ENCODE measurements at regions not wholly inside any gene's neighbourhood (a gene's known extent, or its start where the extent isn't known, plus 50 kb on each side); places are given as distances from the start of the nearest gene placed in this dataset.

DNA sequence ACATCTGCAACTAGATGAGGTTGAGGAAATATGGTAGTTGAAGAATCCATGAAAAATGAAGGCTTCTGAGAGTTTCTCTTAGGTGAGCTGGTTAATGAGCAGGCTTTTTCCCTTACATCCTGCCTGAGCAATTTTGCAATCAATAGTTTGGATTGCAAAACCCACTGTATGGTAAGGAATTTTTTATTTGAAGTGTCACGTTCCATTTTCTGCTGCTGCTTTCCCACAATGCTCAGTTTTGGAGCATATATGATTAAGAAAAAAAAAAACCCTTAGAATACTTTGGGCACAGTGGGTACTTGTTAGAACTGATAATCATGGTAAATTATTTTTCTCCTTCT lies 144.2 kb downstream of the PCSK1 start:
- no peak overlapping the region for H3K27ac ChIP-seq
- no peaks in the 10 kb centered on the region for H3K27me3 ChIP-seq
- H3K9me3 ChIP-seq, result peaks cover 0 to 4% (median 0%) of the 10 kb centered on the region in 4 donors
- DNase-seq, result no peak
- intact Hi-C loops (cut with DNase I; ENCODE audit: low total_unique reads), result no loop called here
- 64 to 91% (median 87%) methylated on average over 1 of the region's 1 CpG for WGBS, 5 donors
- TF ChIP-seq, protein P1, sequence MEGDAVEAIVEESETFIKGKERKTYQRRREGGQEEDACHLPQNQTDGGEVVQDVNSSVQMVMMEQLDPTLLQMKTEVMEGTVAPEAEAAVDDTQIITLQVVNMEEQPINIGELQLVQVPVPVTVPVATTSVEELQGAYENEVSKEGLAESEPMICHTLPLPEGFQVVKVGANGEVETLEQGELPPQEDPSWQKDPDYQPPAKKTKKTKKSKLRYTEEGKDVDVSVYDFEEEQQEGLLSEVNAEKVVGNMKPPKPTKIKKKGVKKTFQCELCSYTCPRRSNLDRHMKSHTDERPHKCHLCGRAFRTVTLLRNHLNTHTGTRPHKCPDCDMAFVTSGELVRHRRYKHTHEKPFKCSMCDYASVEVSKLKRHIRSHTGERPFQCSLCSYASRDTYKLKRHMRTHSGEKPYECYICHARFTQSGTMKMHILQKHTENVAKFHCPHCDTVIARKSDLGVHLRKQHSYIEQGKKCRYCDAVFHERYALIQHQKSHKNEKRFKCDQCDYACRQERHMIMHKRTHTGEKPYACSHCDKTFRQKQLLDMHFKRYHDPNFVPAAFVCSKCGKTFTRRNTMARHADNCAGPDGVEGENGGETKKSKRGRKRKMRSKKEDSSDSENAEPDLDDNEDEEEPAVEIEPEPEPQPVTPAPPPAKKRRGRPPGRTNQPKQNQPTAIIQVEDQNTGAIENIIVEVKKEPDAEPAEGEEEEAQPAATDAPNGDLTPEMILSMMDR (IDR thresholded peaks at IDR 0.05), result no peak
- TF ChIP-seq POLR2A (IDR thresholded peaks at IDR 0.05), result no peak
- no peak for TF ChIP-seq POLR2AphosphoS5 (IDR thresholded peaks at IDR 0.05)
- TF ChIP-seq EP300 (IDR thresholded peaks at IDR 0.05), result no peak
- H3K4me1 ChIP-seq, result peaks cover 0 to 23% (median 6%) of the 10 kb centered on the region in 4 donors
- no peaks in the 10 kb centered on the region for H3K36me3 ChIP-seq
- no peak overlapping the region for H3K4me3 ChIP-seq

DNA sequence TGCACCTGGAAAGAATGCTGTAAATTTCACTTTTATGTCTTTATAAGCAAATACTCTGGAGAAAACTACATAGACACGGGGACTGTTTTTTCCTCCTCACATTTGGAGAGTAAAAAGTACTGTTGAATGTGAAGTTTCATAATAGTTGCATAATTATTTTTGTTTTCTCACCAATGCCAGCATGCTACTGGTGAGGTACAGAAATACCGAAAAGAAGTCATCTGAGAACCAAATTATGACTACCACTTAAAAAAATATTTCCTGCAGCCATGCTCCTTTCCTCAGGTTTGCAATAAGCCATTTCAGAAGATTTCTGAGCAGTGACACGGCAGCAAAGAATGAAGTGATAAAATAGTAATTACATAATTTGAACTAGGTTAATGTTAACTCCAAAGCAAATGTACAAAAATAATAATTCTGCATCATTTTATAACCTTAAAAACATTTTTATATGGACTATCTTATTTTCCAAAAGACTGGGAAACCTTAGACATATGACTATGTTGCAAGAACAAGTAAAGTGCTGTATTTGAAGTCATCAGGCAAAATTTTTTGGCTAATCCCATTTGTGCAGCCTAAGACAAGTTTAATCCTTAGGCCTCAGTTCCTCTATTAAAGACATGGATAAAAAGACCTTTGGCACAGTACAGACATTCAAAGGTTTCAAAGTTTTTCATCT lies 144.7 kb downstream of the PCSK1 start:
- WGBS, 5 donors, result 67 to 87% (median 81%) methylated on average over 3 of the region's 3 CpGs
- Histone ChIP-seq H3K27ac (no peak overlapping the region), H3K9me3 (peaks cover 0 to 4% (median 0%) of the 10 kb centered on the region in 4 donors), H3K4me3 (no peak overlapping the region), H3K27me3 (no peaks in the 10 kb centered on the region), H3K4me1 (peaks cover 0 to 20% (median 3%) of the 10 kb centered on the region in 4 donors), H3K36me3 (no peaks in the 10 kb centered on the region)
- TF ChIP-seq, protein P1 (IDR thresholded peaks at IDR 0.05), result no peak
- no peak for DNase-seq
- intact Hi-C loops (cut with DNase I; ENCODE audit: low total_unique reads), result no loop called here

DNA sequence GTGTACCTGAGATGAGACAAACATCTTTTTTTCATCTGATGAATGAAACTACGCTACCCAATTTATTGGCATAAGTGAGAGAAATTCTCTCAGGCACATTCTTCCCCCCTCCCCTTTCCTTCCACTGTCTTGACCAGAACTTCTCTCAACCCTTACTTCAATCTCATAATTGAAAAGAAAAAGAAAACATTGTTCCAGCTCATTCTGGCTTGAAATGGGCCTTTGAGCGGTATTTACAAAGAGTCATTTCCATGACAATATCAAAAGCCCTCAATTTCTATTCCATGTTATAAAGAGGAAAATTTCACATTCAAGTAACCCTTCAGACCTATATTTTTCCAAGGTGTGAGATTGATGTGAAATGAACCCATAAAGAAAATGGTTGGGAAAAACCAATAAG lies 145.9 kb downstream of the PCSK1 start:
- Histone ChIP-seq H3K4me3 (no peak overlapping the region), H3K9me3 (peaks cover 0 to 4% (median 0%) of the 10 kb centered on the region in 4 donors), H3K4me1 (peaks cover 0 to 14% (median 0%) of the 10 kb centered on the region in 4 donors), H3K36me3 (no peaks in the 10 kb centered on the region), H3K27ac (no peak overlapping the region), H3K27me3 (no peaks in the 10 kb centered on the region)
- WGBS, 5 donors, result 92 to 97% (median 95%) methylated on average over 2 of the region's 2 CpGs
- intact Hi-C loops (cut with DNase I; ENCODE audit: low total_unique reads), result no loop called here
- TF ChIP-seq, protein P1 (IDR thresholded peaks at IDR 0.05), result no peak
- TF ChIP-seq EP300 (IDR thresholded peaks at IDR 0.05) (no peak), POLR2AphosphoS5 (IDR thresholded peaks at IDR 0.05) (no peak), POLR2A (IDR thresholded peaks at IDR 0.05) (no peak)
- no peak for DNase-seq

DNA sequence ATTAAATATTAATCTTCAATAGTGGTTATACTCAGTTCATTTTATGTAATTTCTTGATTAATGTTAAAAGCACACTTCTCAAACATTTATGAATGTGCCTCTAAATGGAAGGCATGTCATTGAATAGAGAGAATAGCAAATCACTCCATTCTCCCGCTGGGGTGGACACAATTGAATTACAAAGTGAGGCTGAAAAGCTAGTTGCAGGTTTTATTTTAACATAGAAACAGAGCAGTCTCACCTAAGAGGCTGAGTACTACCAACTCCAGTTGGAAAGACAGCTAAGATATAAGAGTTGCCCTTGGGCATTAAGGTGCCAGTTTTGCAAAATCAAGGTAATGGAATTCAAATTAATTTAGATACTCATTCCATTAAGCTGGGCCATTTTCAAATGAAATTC lies 147.2 kb downstream of the PCSK1 start:
- WGBS, 5 donors, result 77 to 100% (median 92%) methylated on average over 1 of the region's 1 CpG
- intact Hi-C loops (cut with DNase I; ENCODE audit: low total_unique reads), result no loop called here
- no peak for DNase-seq
- no peaks in the 10 kb centered on the region for H3K27me3 ChIP-seq
- TF ChIP-seq, protein P1 (IDR thresholded peaks at IDR 0.05), result no peak
- TF ChIP-seq EP300 (IDR thresholded peaks at IDR 0.05) (no peak), POLR2A (IDR thresholded peaks at IDR 0.05) (no peak), POLR2AphosphoS5 (IDR thresholded peaks at IDR 0.05) (no peak)
- no peaks in the 10 kb centered on the region for H3K36me3 ChIP-seq
- no peak overlapping the region for H3K27ac ChIP-seq
- no peak overlapping the region for H3K4me3 ChIP-seq
- H3K4me1 ChIP-seq, result peaks cover 0 to 14% (median 0%) of the 10 kb centered on the region in 4 donors
- peaks cover 0 to 4% (median 0%) of the 10 kb centered on the region in 4 donors for H3K9me3 ChIP-seq

Data from stomach (tissue), 8 donors.